Progenitor cell of endocrine pancreas (in vitro differentiated cells): ENCODE measurements at regions not wholly inside any gene's neighbourhood (a gene's known extent, or its start where the extent isn't known, plus 50 kb on each side); places are given as distances from the start of the nearest gene placed in this dataset.
"Not testable (repeated sequence)": the region's sequence is repeated elsewhere in the genome, so short reads cannot be mapped to it uniquely, and the experiment has no call there.

ENCODE experiments used
- DNase-seq: peaks from one replicate; pipeline ENCODE4 v3.0.0; 2021; ENCODE audit warnings: low spot score; ENCODE audit not compliant: unreplicated experiment
- H3K27ac Mint-ChIP-seq: 2 replicates; pipeline ENCODE4 v1.8.0; 2021; ENCODE audit warnings: mild to moderate bottlenecking, moderate library complexity, mixed read lengths
- H3K27me3 Mint-ChIP-seq: 2 replicates; pipeline ENCODE4 v1.8.0; 2021; ENCODE audit warnings: mixed read lengths
- H3K36me3 Mint-ChIP-seq: 2 replicates; pipeline ENCODE4 v1.8.0; 2022; ENCODE audit warnings: mixed read lengths; ENCODE audit not compliant: insufficient read depth
- H3K4me1 Mint-ChIP-seq: 2 replicates; pipeline ENCODE4 v1.8.0; 2021; ENCODE audit warnings: low read depth, mixed read lengths
- H3K4me3 Mint-ChIP-seq: 2 replicates; pipeline ENCODE4 v1.8.0; 2021; ENCODE audit warnings: low read depth, mild to moderate bottlenecking, moderate library complexity, mixed read lengths
- H3K9me3 Mint-ChIP-seq: 2 replicates; pipeline ENCODE4 v1.8.0; 2021; ENCODE audit warnings: low read depth, mixed read lengths
- TF ChIP-seq, protein P1 (sequence below): fragments of 200-600 bp; sonication (generic); IDR thresholded peaks from one replicate; pipeline ENCODE4 v1.5.0; 2021; ENCODE audit warnings: antibody characterized with exemption, mild to moderate bottlenecking; ENCODE audit not compliant: unreplicated experiment

DNA sequence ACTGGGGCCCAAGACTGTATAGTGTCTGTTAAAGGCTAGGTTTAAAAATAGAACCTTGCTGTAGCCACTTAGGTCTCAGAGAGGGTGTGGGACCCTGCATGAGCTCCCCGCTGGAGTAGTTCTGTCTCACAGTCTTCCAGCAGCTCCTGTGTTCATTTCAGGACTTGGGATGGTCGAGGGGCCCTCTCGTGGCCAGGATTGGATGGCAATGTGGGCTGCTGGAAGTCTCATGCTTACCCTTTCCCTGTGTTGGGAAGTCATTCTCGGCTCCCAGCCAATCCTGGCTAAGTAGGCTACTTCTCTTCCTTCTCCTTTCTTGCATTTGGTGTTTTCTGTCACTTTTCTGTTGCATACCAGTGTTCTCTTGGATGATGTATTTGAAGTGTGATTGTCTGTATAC, 284.0 kb upstream of the GCFC2 start:
- TF ChIP-seq, protein P1, sequence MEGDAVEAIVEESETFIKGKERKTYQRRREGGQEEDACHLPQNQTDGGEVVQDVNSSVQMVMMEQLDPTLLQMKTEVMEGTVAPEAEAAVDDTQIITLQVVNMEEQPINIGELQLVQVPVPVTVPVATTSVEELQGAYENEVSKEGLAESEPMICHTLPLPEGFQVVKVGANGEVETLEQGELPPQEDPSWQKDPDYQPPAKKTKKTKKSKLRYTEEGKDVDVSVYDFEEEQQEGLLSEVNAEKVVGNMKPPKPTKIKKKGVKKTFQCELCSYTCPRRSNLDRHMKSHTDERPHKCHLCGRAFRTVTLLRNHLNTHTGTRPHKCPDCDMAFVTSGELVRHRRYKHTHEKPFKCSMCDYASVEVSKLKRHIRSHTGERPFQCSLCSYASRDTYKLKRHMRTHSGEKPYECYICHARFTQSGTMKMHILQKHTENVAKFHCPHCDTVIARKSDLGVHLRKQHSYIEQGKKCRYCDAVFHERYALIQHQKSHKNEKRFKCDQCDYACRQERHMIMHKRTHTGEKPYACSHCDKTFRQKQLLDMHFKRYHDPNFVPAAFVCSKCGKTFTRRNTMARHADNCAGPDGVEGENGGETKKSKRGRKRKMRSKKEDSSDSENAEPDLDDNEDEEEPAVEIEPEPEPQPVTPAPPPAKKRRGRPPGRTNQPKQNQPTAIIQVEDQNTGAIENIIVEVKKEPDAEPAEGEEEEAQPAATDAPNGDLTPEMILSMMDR, result peak; percentile 15
- H3K36me3 Mint-ChIP-seq, result no peaks in the 10 kb centered on the region
- no peaks in the 10 kb centered on the region for H3K27me3 Mint-ChIP-seq
- no peak overlapping the region for H3K4me3 Mint-ChIP-seq
- no peak overlapping the region for H3K27ac Mint-ChIP-seq
- peaks cover 20% of the 10 kb centered on the region for H3K9me3 Mint-ChIP-seq
- DNase-seq, result no peak
- no peaks in the 10 kb centered on the region for H3K4me1 Mint-ChIP-seq

GRCh38 chr2:75988622-75989021, 277.9 kb upstream of the GCFC2 start:
- not testable (repeated sequence) for H3K4me1 Mint-ChIP-seq, H3K27ac Mint-ChIP-seq, H3K4me3 Mint-ChIP-seq, DNase-seq, H3K27me3 Mint-ChIP-seq, H3K36me3 Mint-ChIP-seq
- H3K9me3 Mint-ChIP-seq, result peaks cover 31% of the 10 kb centered on the region

- no peak overlapping the region for H3K27ac Mint-ChIP-seq
Observed at GRCh38 chr2:75986617-75987016, 275.9 kb upstream of the GCFC2 start.

GRCh38 chr2:75982719-75983118, 272.0 kb upstream of the GCFC2 start:
- Mint-ChIP-seq H3K27me3 (no peaks in the 10 kb centered on the region), H3K36me3 (no peaks in the 10 kb centered on the region), H3K4me1 (no peaks in the 10 kb centered on the region), H3K27ac (no peak overlapping the region), H3K9me3 (peaks cover 3% of the 10 kb centered on the region), H3K4me3 (no peak overlapping the region)
- DNase-seq, result no peak
- TF ChIP-seq, protein P1, result no peak

More at GRCh38 chr2:75986617-75987016, 275.9 kb upstream of the GCFC2 start:
- Mint-ChIP-seq H3K4me3 (no peak overlapping the region), H3K4me1 (no peaks in the 10 kb centered on the region), H3K9me3 (peaks cover 24% of the 10 kb centered on the region), H3K27me3 (no peaks in the 10 kb centered on the region), H3K36me3 (no peaks in the 10 kb centered on the region)
- TF ChIP-seq, protein P1, result no peak
- DNase-seq, result no peak

DNA sequence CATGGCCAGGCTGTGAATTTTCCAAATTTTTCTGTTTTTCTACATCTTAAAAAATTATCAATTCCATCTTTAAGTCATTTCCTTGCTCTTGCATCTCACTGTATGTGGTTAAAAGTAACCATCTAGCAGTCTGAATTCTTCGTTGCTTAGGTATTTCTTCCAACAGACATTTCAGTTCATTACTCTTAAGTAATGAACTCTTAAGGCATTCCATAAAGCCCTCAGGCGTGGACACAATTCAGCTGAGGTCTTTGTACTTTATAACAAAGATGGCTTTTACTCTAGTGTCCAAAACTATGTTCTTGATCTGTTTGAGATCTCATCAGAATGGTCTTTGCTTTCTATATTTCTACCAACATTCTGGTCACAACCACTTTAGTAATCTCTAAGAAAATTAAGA, 253.9 kb upstream of the GCFC2 start:
- no peaks in the 10 kb centered on the region for H3K27me3 Mint-ChIP-seq
- H3K9me3 Mint-ChIP-seq, result no peaks in the 10 kb centered on the region
- DNase-seq, result no peak
- TF ChIP-seq, protein P1, result no peak
- no peak overlapping the region for H3K4me3 Mint-ChIP-seq
- no peaks in the 10 kb centered on the region for H3K4me1 Mint-ChIP-seq
- H3K36me3 Mint-ChIP-seq, result no peaks in the 10 kb centered on the region
- H3K27ac Mint-ChIP-seq, result no peak overlapping the region

DNA sequence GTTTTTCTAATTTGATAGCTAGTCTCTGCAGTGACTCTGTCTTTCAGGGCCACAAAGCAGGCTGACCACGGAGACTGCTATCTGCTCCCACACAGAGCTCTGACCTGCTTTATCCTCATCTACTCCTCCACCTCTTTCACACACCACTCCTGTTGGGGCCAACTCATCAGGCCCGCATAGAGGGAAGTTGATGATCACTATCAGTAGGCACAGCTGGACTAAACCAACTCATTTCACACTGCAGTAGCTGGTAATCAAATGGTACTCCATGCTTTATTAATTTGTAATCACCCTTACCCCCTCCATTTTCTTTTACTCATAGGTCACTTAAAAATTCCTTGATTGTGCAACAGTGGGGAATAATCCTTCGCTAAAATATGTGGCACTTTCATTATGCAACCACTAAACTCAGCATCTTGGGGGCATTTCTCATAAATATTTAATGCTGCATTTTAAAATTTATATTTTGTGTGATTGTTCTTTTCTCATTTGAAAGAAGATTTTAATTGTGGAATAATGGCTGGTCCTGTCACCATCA, 249.8 kb upstream of the GCFC2 start:
- DNase-seq, result no peak
- no peaks in the 10 kb centered on the region for H3K4me1 Mint-ChIP-seq
- H3K27me3 Mint-ChIP-seq, result no peaks in the 10 kb centered on the region
- no peaks in the 10 kb centered on the region for H3K9me3 Mint-ChIP-seq
- H3K36me3 Mint-ChIP-seq, result no peaks in the 10 kb centered on the region
- TF ChIP-seq, protein P1, result no peak
- no peak overlapping the region for H3K4me3 Mint-ChIP-seq
- no peak overlapping the region for H3K27ac Mint-ChIP-seq
